OCI-LY7 (cell line): ENCODE measurements at regions not wholly inside any gene's neighbourhood (a gene's known extent, or its start where the extent isn't known, plus 50 kb on each side); places are given as distances from the start of the nearest gene placed in this dataset.

Experiments used
- CTCF ChIP-seq: fragments of 200-600 bp; sonication (generic); conservative IDR thresholded peaks from 2 replicates; pipeline ENCODE4 v1.5.1; 2014; ENCODE audit warnings: mild to moderate bottlenecking, antibody characterized with exemption, low read length, moderate library complexity, mixed read lengths
- EZH2phosphoT487 ChIP-seq: fragments of 200-600 bp; sonication (generic); IDR thresholded peaks from 2 replicates; pipeline ENCODE4 v1.6.1; 2018; ENCODE audit warnings: low read depth, borderline replicate concordance, mild to moderate bottlenecking, mixed run types, antibody characterized with exemption, low read length, moderate library complexity, mixed read lengths

- no peak for TF ChIP-seq CTCF
- no peak for TF ChIP-seq EZH2phosphoT487
Observed at GRCh38 chr5:33304601-33305000, 136.2 kb upstream of the TARS1 start.
